Activated CD4-positive, alpha-beta T cell treated with anti-CD3 and anti-CD28 coated beads for 36 hours (primary cell): ENCODE measurements at regions not wholly inside any gene's neighbourhood (a gene's known extent, or its start where the extent isn't known, plus 50 kb on each side); places are given as distances from the start of the nearest gene placed in this dataset.

Experiments used
- ATAC-seq: fragments of 200-7000 bp; cut with Tn5 transposase; one replicate; pipeline ENCODE4 v1.10.0; 2021; ENCODE audit warnings: mild to moderate bottlenecking, moderate library complexity
- CTCF ChIA-PET: fragments of 350-600 bp; sonication (Branson Sonifier 250); formaldehyde crosslinking; loops from one replicate; lab custom pipeline; 2021; ENCODE audit warnings: antibody characterized with exemption; lab: Charles Lee
- POLR2A ChIA-PET: fragments of 350-600 bp; sonication (Branson Sonifier 250); formaldehyde crosslinking; loops from one replicate; lab custom pipeline; 2021; ENCODE audit warnings: antibody characterized with exemption, inconsistent platforms; lab: Charles Lee
- DNase-seq: peaks from one replicate; pipeline ENCODE4 v3.0.0-alpha.2; 2020
- H3K27ac Mint-ChIP-seq: one replicate; pipeline ENCODE4 v1.8.0; 2021; ENCODE audit warnings: mixed read lengths
- H3K27me3 Mint-ChIP-seq: one replicate; pipeline ENCODE4 v1.8.0; 2021; ENCODE audit warnings: mixed read lengths
- H3K36me3 Mint-ChIP-seq: one replicate; pipeline ENCODE4 v1.8.0; 2021; ENCODE audit warnings: low read depth, mixed read lengths
- H3K4me1 Mint-ChIP-seq: one replicate; pipeline ENCODE4 v1.8.0; 2021; ENCODE audit warnings: mixed read lengths
- H3K4me3 Mint-ChIP-seq: one replicate; pipeline ENCODE4 v1.8.0; 2021; ENCODE audit warnings: mild to moderate bottlenecking, moderate library complexity, mixed read lengths
- H3K9me3 Mint-ChIP-seq: one replicate; pipeline ENCODE4 v1.8.0; 2021; ENCODE audit warnings: low read depth, mixed read lengths
- intact Hi-C, 2 experiments: fragments of 100-400 bp; cut with DNase I in 1 of 2; cut with micrococcal nuclease in 1 of 2; formaldehyde crosslinking; loops; one replicate each; pipeline versions ENCODE4 v1.14.2 to v1.15.1; 2022 to 2024; cut with DNase I, micrococcal nuclease

DNA sequence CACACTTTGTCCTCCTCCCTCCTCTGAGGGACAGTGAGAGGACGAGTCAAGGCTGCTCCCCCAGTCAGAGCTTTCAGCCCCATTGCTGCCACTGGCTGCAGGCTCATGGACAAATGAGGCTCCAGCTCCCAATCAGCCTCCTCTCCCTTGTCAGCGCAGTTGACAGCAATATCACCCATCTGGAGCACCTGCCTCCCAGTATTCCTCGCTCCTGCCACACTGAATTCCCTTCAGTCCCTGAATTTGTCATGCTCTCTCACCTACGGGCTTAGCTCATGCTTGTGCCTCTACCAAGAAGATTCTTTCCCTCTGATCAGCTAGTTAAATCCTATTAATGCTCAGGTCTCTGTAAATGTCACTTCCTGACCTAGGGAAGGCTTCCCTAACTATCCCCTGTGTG is 54.4 kb upstream of the SYT6 start:
- POLR2A ChIA-PET = no interaction called here
- Mint-ChIP-seq H3K36me3 (no peaks in the 10 kb centered on the region), H3K27me3 (peaks cover 21% of the 10 kb centered on the region), H3K4me3 (no peak overlapping the region), H3K27ac (no peak overlapping the region), H3K4me1 (no peaks in the 10 kb centered on the region), H3K9me3 (no peaks in the 10 kb centered on the region)
- CTCF ChIA-PET = interaction anchor here (0.9 kb wide), 1 partner anchor 183 kb away, joined by 3 read pairs; no protein-coding TSS in a partner anchor
- no peak for ATAC-seq
- intact Hi-C loops = no loop called here
- DNase-seq = no peak

GRCh38 chr1:114207635-114208034 is 54.0 kb upstream of the SYT6 start:
- Mint-ChIP-seq H3K9me3 (no peaks in the 10 kb centered on the region), H3K36me3 (no peaks in the 10 kb centered on the region), H3K27ac (no peak overlapping the region), H3K27me3 (peaks cover 19% of the 10 kb centered on the region), H3K4me1 (no peaks in the 10 kb centered on the region), H3K4me3 (no peak overlapping the region)
- POLR2A ChIA-PET = no interaction called here
- intact Hi-C loops = no loop called here
- CTCF ChIA-PET = interaction anchor here (0.9 kb wide), 1 partner anchor 183 kb away, joined by 3 read pairs; no protein-coding TSS in a partner anchor
- ATAC-seq (no peak), DNase-seq (no peak)

DNA sequence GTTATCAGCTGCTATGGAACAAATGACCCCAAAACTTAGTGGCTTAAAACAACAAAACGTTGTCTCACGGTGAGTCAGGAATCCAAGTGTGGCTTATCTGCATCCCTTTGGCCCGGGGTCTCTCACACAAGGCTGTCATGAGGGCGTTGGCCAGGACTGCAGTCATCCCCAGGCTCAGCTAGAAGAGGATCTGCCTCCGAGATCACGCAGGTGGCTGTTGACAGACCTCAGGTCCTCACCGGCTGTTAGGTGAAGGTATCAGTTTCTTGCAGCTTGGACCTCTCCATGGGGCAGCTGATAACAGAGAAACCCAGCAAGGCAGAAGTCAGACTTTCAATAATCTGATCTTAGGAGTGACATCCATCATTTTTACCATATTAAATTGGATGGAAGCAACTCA is 52.7 kb upstream of the SYT6 start:
- H3K27ac Mint-ChIP-seq = no peak overlapping the region
- peaks cover 21% of the 10 kb centered on the region for H3K27me3 Mint-ChIP-seq
- intact Hi-C loops = no loop called here
- H3K4me3 Mint-ChIP-seq = no peak overlapping the region
- H3K4me1 Mint-ChIP-seq = no peaks in the 10 kb centered on the region
- ATAC-seq (no peak), DNase-seq (no peak)
- no peaks in the 10 kb centered on the region for H3K36me3 Mint-ChIP-seq
- no peaks in the 10 kb centered on the region for H3K9me3 Mint-ChIP-seq
- CTCF ChIA-PET = no interaction called here
- POLR2A ChIA-PET = no interaction called here

GRCh38 chr1:114203595-114204128 is 50.0 kb upstream of the SYT6 start:
- no peaks in the 10 kb centered on the region for H3K4me1 Mint-ChIP-seq
- CTCF ChIA-PET = interaction anchor here (1.0 kb wide), 1 partner anchor 14 kb away, joined by 3 read pairs; no protein-coding TSS in a partner anchor
- ATAC-seq = no peak
- intact Hi-C loops = no loop called here
- POLR2A ChIA-PET = no interaction called here
- peaks cover 20% of the 10 kb centered on the region for H3K27me3 Mint-ChIP-seq
- no peaks in the 10 kb centered on the region for H3K9me3 Mint-ChIP-seq
- no peak overlapping the region for H3K4me3 Mint-ChIP-seq
- no peaks in the 10 kb centered on the region for H3K36me3 Mint-ChIP-seq
- H3K27ac Mint-ChIP-seq = no peak overlapping the region
- DNase-seq = no peak
